HL-60 (cell line): ENCODE measurements at regions not wholly inside any gene's neighbourhood (a gene's known extent, or its start where the extent isn't known, plus 50 kb on each side); places are given as distances from the start of the nearest gene placed in this dataset.

ENCODE experiments used
- CTCF ChIP-seq: IDR thresholded peaks from one replicate; pipeline ENCODE4 v1.5.1; 2011; ENCODE audit warnings: low read length, control low read depth, inconsistent platforms; ENCODE audit not compliant: insufficient read depth
- REST ChIP-seq: IDR thresholded peaks from 2 replicates; pipeline ENCODE4 v1.6.1; 2012; ENCODE audit warnings: low read depth; ENCODE audit not compliant: insufficient replicate concordance

GRCh38 chr1:30615816-30616590 is 107.4 kb downstream of the MATN1 start:
- TF ChIP-seq CTCF (no peak), REST (no peak)
